ENCODE measurements at regions not wholly inside any gene's neighbourhood (a gene's known extent, or its start where the extent isn't known, plus 50 kb on each side); places are given as distances from the start of the nearest gene placed in this dataset.
"Not testable (repeated sequence)": the region's sequence is repeated elsewhere in the genome, so short reads cannot be mapped to it uniquely, and the experiment has no call there.

DNA sequence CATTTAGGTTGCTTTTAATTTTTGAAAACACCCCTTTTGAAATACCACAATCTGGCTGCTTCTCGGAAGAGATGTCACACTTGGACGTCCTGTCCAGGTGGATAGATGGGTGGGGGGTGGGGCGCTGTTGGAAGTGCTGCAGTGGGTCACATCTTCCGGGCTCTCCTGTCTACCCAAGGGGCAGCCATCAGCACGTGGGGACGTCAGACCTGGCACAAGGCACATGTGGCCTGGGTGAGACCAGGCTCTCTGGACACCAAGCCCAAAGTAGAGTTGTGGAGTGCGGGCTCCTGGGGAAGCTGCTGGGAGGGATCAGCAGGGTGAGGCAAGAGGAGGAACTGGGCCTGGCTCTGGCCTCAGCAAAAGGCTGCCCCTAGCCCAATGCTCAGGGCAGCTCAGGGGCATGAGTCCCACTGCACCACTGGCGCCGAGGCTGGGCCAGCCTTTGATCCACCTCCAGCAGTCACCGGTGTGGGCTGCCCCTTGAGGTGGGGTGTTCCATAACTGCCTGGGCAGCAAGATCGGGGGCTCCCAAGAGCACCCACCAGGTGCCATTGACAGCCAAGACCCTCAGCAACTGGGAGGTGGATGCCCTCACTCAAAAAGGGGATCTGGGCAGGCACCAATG is 68.6 kb upstream of the CCND1 start:
- DNase-seq (ENCODE audit: low spot score), result no peak

DNA sequence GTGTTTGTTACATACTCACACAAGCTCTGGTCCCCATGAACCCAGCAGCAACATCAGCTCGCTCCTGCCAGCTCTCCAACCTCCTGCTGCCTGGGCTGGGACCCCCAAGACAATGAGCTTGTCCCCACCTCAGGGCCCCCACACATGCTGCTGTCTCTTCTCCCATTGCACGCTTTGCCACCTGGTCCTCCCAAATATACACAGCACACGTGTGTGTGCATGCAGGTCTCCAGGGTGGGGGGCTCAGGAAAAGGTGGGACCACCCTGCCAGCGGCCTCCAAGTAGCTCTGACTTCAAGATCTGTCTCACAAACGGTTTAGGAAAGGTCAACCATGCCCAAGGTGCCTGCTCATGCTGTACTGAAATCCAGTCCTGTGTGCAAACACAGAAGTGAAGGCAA is 68.1 kb upstream of the CCND1 start:
- no peak for DNase-seq (ENCODE audit: low spot score)

DNA sequence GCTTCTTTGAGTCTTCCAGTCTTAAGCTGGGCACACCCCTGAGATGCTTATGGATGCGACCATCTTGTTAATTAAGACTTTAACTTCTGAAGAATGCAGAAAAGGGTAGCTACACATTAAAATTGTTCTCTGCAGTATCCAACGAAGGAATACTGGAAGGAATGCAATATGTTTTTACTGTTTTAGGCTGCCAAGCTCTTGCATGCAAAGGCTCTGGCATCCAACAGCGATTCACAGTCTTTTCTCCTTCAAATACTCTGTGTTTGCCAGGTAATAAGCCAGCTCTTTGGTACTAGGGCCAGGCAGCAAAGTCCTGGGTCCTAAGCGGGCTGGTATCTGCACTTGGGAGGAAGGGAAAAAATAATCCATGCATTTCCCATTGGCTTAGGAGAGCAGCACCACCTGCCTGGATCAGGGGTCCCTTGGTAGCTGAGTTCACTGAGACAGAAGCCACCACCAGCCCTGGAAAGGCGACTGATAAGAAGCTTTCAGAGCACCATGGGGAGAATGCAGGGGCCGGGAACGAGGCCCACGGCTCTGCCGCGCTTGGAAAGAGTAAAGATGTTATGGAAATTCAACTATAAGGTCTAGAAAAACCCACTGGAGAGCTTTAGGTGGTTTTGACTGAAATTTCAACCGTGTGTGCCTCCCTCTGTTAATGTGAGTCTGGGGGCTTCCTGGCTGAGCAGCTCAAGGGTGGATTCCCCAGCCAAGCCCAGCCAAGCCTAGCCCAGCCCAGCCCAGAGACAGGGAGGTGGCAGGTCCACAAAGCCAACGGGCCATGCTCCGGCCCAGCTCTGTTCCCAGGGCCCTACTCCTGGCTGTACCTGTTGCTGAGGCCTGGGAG is 67.0 kb upstream of the CCND1 start:
- peak; percentile 15 for DNase-seq (ENCODE audit: low spot score)

DNA sequence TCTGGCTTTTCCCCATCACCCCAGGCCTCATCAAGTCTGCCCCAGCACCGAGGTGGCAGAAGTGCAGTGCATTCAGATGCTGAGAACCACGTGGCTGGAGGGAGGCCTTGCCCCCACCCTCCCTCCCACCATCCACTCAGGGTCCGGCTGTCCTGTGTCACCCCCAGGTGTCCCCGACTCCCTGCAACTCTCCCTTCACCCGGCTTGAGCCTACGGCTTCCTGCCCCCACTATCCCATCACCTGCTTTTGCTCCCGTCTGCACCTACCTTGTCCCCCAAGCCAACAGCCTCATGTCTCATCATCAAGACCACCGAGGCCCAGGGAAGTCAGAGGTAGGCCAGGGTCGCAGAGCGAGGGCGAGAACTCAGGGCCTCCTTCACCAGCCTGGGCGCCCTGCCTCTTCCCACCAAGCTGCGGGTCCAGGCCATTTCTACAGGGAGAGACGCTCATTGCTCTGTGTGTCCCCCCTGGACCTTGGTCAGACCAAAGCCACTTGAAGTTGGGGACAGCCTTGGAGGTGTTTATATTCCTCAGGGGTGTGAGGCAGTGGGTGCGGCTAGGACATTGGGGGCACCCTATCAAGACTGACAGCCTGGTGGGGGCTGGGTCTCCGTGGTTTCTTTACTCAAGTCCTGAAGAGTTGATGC is 66.2 kb upstream of the CCND1 start:
- no peak for DNase-seq (ENCODE audit: low spot score)

DNA sequence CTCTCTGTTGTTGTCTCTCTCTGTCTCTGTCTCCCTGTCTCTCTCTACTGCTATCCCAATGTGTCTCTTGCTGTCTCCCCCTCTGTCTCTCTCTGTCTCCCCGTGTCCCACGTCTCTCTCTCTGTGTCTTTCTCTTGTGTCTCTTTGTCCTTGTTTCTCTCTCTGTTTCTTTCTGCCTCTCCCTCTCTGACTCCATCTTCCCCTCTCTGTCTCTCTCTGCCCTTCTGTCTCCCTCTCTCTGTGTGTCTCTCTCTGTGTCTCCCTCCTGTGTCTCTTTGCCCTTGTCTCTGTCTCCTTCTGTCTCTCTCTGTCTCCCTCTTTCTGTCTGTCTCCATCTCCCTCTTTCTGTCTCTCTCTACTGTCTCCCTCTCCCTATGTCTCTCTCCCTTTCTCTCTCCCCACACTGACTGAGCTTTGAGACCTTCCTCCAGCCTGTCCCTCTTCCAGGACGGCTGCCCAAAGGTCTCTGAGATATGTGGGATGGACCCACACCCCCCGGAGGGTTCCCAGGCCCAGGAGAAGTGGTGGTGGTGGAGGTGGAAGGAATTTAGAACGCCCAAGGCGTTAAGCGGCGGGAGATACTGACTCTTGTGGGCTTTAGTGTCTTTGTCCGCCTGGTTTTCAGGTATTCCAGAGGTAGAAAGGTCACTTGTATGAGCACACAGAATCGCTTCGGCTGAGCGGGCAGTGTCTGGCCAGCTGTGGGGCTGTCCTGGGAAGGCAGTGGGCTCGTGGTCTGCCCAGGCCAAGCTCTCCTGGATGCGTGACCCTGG is 65.5 kb upstream of the CCND1 start:
- no peak for DNase-seq (ENCODE audit: low spot score)

- DNase-seq (ENCODE audit: low spot score), result no peak
These were observed 64.7 kb upstream of the CCND1 start for GRCh38 chr11:69576069-69576782.

DNA sequence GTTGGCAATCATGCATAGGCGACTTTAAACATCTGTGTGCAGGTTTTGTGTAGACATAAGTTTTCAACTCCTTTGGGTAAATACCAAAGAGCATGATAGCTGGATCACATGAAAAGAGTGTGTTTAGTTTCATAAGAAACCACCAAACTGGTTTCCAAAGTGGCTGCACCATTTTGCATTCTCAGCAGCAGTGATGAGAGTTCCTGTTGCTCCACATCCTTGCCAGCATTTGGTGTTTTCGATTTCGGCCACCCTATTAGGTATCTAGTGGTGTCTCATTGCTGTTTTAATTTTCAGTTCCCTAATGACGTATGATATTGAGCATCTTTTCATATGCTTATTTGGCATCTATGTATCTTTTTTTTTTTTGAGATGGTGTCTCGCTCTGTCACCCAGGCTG is 62.8 kb upstream of the CCND1 start:
- no peak for DNase-seq (ENCODE audit: low spot score)

GRCh38 chr11:69580529-69580928 is 60.4 kb upstream of the CCND1 start:
- DNase-seq (ENCODE audit: low spot score), result no peak

- DNase-seq (ENCODE audit: low spot score), result no peak
These were observed 58.0 kb upstream of the CCND1 start for GRCh38 chr11:69582756-69583467.

DNA sequence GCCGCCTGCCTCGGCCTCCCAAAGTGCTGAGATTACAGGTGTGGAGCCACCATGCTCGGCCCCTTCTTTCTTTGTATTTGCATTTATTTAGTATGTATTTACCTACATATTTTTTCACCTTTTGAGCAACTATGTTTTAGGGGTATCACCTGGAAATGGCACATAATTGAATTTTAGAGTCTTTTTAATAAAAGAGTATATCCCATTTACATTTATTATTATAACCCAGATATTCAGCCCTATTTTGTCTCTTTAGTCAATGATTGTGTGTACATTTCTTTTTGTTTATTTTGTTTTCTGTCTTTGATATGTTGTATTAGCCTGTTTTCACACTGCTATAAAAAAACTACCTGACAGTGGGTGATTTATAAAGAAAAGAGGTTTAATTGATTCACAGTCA is 56.8 kb upstream of the CCND1 start:
- no peak for DNase-seq (ENCODE audit: low spot score)

- DNase-seq (ENCODE audit: low spot score), result no peak
These were observed 55.6 kb upstream of the CCND1 start for GRCh38 chr11:69585385-69585784.

DNA sequence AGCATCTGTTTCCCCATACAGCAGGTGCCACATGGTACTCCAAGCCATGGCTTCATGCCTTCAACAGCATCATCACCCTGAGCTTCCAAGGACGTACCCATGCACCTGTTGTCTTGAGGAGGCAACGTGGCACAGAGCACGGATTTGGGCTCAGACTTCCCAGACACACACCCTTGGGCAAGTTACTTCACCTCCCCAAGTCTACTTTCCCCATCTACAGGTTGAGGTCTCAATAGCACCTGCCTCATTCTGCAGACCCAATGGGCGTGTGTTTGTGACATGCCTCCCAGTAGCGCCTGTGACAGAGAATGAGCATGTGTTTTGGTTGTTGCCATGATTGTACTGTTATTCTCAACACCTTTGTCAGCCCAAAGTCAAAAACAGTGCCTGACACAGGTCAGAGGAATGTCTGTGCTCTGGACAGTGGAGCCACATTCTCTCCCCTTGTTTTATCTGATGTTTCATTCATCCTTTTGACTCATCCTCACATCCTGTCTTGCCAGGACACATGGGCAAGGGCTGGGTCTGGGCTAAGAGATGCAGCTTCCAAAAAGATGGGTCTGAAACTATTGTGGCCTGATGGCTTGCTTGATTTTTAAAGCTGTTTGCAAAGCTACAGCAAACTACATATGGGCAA is 53.4 kb upstream of the CCND1 start:
- DNase-seq (ENCODE audit: low spot score), result peak; percentile 91

GRCh38 chr11:69588270-69588669 is 52.7 kb upstream of the CCND1 start:
- peak; percentile 76 for DNase-seq (ENCODE audit: low spot score)

DNA sequence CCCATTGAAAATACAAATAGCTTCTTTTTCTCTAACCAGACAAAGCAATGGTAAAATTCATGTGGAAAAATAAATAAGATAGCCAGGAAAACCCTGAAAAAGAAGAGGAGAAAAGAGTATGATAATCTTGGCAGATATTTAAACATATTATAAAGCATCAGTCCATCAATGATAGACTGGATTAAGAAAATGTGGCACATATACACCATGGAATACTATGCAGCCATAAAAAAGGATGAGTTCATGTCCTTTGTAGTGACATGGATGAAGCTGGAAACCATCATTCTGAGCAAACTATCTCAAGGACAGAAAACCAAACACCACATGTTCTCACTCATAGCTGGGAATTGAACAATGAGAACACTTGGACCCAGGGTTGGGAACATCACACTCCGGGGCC is 50.9 kb upstream of the CCND1 start:
- not testable (repeated sequence) for DNase-seq (ENCODE audit: low spot score)

All from AG08395 (cell line).